ENCODE measurements at regions not wholly inside any gene's neighbourhood (a gene's known extent, or its start where the extent isn't known, plus 50 kb on each side); places are given as distances from the start of the nearest gene placed in this dataset.
"Not testable (repeated sequence)": the region's sequence is repeated elsewhere in the genome, so short reads cannot be mapped to it uniquely, and the experiment has no call there.

- no peak overlapping the region for H3K4me3 Mint-ChIP-seq (ENCODE audit: unreplicated experiment)
- H3K9me3 Mint-ChIP-seq (ENCODE audit: low read depth), result peaks cover 6% of the 10 kb centered on the region
- DNase-seq (ENCODE audit: low spot score), result no peak
- no peaks in the 10 kb centered on the region for H3K4me1 Mint-ChIP-seq (ENCODE audit: low read depth)
- H3K27me3 Mint-ChIP-seq (ENCODE audit: low read depth), result peaks cover 59% of the 10 kb centered on the region
- no peaks in the 10 kb centered on the region for H3K36me3 Mint-ChIP-seq (ENCODE audit: low read depth)
- H3K27ac Mint-ChIP-seq (ENCODE audit: unreplicated experiment), result no peak overlapping the region
- TF ChIP-seq CTCF (IDR thresholded peaks at IDR 0.05), result no peak
Observed at GRCh38 chr6:5843078-5843477, 163.6 kb downstream of the NRN1 start.

GRCh38 chr6:5840734-5841390 is 165.9 kb downstream of the NRN1 start:
- H3K27me3 Mint-ChIP-seq (ENCODE audit: low read depth), result peaks cover 58% of the 10 kb centered on the region
- H3K27ac Mint-ChIP-seq (ENCODE audit: unreplicated experiment), result no peak overlapping the region
- no peaks in the 10 kb centered on the region for H3K36me3 Mint-ChIP-seq (ENCODE audit: low read depth)
- DNase-seq (ENCODE audit: low spot score), result no peak
- H3K4me1 Mint-ChIP-seq (ENCODE audit: low read depth), result no peaks in the 10 kb centered on the region
- peaks cover 5% of the 10 kb centered on the region for H3K9me3 Mint-ChIP-seq (ENCODE audit: low read depth)
- no peak overlapping the region for H3K4me3 Mint-ChIP-seq (ENCODE audit: unreplicated experiment)
- no peak for TF ChIP-seq CTCF (IDR thresholded peaks at IDR 0.05)

GRCh38 chr6:5838656-5839396 is 167.9 kb downstream of the NRN1 start:
- TF ChIP-seq CTCF (IDR thresholded peaks at IDR 0.05), result no peak
- peaks cover 38% of the 10 kb centered on the region for H3K27me3 Mint-ChIP-seq (ENCODE audit: low read depth)
- H3K4me1 Mint-ChIP-seq (ENCODE audit: low read depth), result no peaks in the 10 kb centered on the region
- DNase-seq (ENCODE audit: low spot score), result no peak
- H3K9me3 Mint-ChIP-seq (ENCODE audit: low read depth), result peaks cover 5% of the 10 kb centered on the region
- no peaks in the 10 kb centered on the region for H3K36me3 Mint-ChIP-seq (ENCODE audit: low read depth)
- no peak overlapping the region for H3K27ac Mint-ChIP-seq (ENCODE audit: unreplicated experiment)
- H3K4me3 Mint-ChIP-seq (ENCODE audit: unreplicated experiment), result no peak overlapping the region

GRCh38 chr6:5837323-5837722 is 169.4 kb downstream of the NRN1 start:
- H3K27me3 Mint-ChIP-seq (ENCODE audit: low read depth), result peaks cover 30% of the 10 kb centered on the region
- H3K27ac Mint-ChIP-seq (ENCODE audit: unreplicated experiment), result no peak overlapping the region
- H3K36me3 Mint-ChIP-seq (ENCODE audit: low read depth), result no peaks in the 10 kb centered on the region
- no peak for DNase-seq (ENCODE audit: low spot score)
- H3K4me1 Mint-ChIP-seq (ENCODE audit: low read depth), result no peaks in the 10 kb centered on the region
- H3K9me3 Mint-ChIP-seq (ENCODE audit: low read depth), result peaks cover 3% of the 10 kb centered on the region
- H3K4me3 Mint-ChIP-seq (ENCODE audit: unreplicated experiment), result no peak overlapping the region
- no peak for TF ChIP-seq CTCF (IDR thresholded peaks at IDR 0.05)

- not testable (repeated sequence) for H3K9me3 Mint-ChIP-seq (ENCODE audit: low read depth); H3K4me3 Mint-ChIP-seq (ENCODE audit: unreplicated experiment); H3K4me1 Mint-ChIP-seq (ENCODE audit: low read depth); H3K36me3 Mint-ChIP-seq (ENCODE audit: low read depth); H3K27ac Mint-ChIP-seq (ENCODE audit: unreplicated experiment); DNase-seq (ENCODE audit: low spot score)
- H3K27me3 Mint-ChIP-seq (ENCODE audit: low read depth), result peaks cover 26% of the 10 kb centered on the region
Observed at GRCh38 chr6:5836597-5836996, 170.1 kb downstream of the NRN1 start.

All from chondrocyte (in vitro differentiated cells).